RPMI8226 (cell line): ENCODE measurements at regions not wholly inside any gene's neighbourhood (a gene's known extent, or its start where the extent isn't known, plus 50 kb on each side); places are given as distances from the start of the nearest gene placed in this dataset.

Experiments
- DNase-seq: peaks from one replicate; pipeline ENCODE4 v3.0.0-alpha.2; 2015

- no peak for DNase-seq
These were observed 284.5 kb downstream of the PTPRU start for GRCh38 chr1:29520571-29521437.

GRCh38 chr1:29519788-29520110 is 283.4 kb downstream of the PTPRU start:
- no peak for DNase-seq

GRCh38 chr1:29519108-29519787 is 282.9 kb downstream of the PTPRU start:
- DNase-seq = no peak

GRCh38 chr1:29518183-29518835 is 282.0 kb downstream of the PTPRU start:
- DNase-seq = no peak

- no peak for DNase-seq
These were observed 281.1 kb downstream of the PTPRU start for GRCh38 chr1:29517251-29518086.

- no peak for DNase-seq
These were observed 279.9 kb downstream of the PTPRU start for GRCh38 chr1:29516063-29516820.

GRCh38 chr1:29515170-29515955 is 279.0 kb downstream of the PTPRU start:
- DNase-seq = no peak

- no peak for DNase-seq
These were observed 278.2 kb downstream of the PTPRU start for GRCh38 chr1:29514361-29515169.

- peak; percentile 72 for DNase-seq
These were observed 277.0 kb downstream of the PTPRU start for GRCh38 chr1:29513357-29513756.

GRCh38 chr1:29511436-29511835 is 275.1 kb downstream of the PTPRU start:
- no peak for DNase-seq

- DNase-seq = no peak
These were observed 272.3 kb downstream of the PTPRU start for GRCh38 chr1:29508458-29509107.

- no peak for DNase-seq
These were observed 270.4 kb downstream of the PTPRU start for GRCh38 chr1:29506678-29507225.

- DNase-seq = no peak
These were observed 269.4 kb downstream of the PTPRU start for GRCh38 chr1:29505532-29506220.

GRCh38 chr1:29504709-29505410 is 268.5 kb downstream of the PTPRU start:
- no peak for DNase-seq

- DNase-seq = no peak
These were observed 267.9 kb downstream of the PTPRU start for GRCh38 chr1:29504196-29504595.

- DNase-seq = no peak
These were observed 266.9 kb downstream of the PTPRU start for GRCh38 chr1:29502911-29503840.
